Uterus (tissue), 2 donors: ENCODE measurements at regions not wholly inside any gene's neighbourhood (a gene's known extent, or its start where the extent isn't known, plus 50 kb on each side); places are given as distances from the start of the nearest gene placed in this dataset.

Source experiments
- CTCF ChIP-seq, 4 experiments: fragments of 200-600 bp in 2 of 4; fragments of 450-650 bp in 2 of 4; sonication (generic) in 2 of 4; IDR thresholded peaks; one replicate each; pipeline ENCODE4 v1.5.1; 2016 to 2019; ENCODE audit warnings: antibody characterized with exemption in 4 of 4, mild to moderate bottlenecking in 2 of 4, moderate library complexity in 1 of 4
- POLR2A ChIP-seq, 2 donors: fragments of 450-650 bp; IDR thresholded peaks; one replicate each; pipeline ENCODE4 v1.6.1; 2016; ENCODE audit warnings: antibody characterized with exemption in 2 of 2, mild to moderate bottlenecking in 1 of 2, moderate library complexity in 1 of 2

- no peak for TF ChIP-seq POLR2A (IDR thresholded peaks at IDR 0.05)
- TF ChIP-seq CTCF (IDR thresholded peaks at IDR 0.05), result no peak
Observed at GRCh38 chr4:10891866-10892265, 207.3 kb upstream of the CLNK start.
